H1 (cell line): ENCODE measurements at regions not wholly inside any gene's neighbourhood (a gene's known extent, or its start where the extent isn't known, plus 50 kb on each side); places are given as distances from the start of the nearest gene placed in this dataset.

ENCODE experiments used
- CTCF ChIA-PET: fragments of 300-600 bp; sonication (Branson Sonifier 250); formaldehyde crosslinking; loops from one replicate; lab custom pipeline; 2021; ENCODE audit not compliant: partially characterized antibody; lab: Charles Lee
- POLR2A ChIA-PET: fragments of 300-600 bp; sonication (Branson Sonifier 250); formaldehyde crosslinking; loops from one replicate; lab custom pipeline; 2021; ENCODE audit warnings: inconsistent platforms; ENCODE audit not compliant: partially characterized antibody; lab: Charles Lee
- DNase-seq, 2 experiments: peaks; one replicate each; pipeline versions ENCODE4 v3.0.0 to v3.0.0-alpha.2; 2010 to 2022; ENCODE audit warnings: low spot score in 2 of 2, low read depth in 1 of 2, mixed read lengths in 1 of 2
- FAIRE-seq: peaks from 2 replicates; lab custom pipeline; 2011; peaks lifted over from hg19 to GRCh38; lab: Jason Lieb, UNC
- H2AFZ ChIP-seq: 2 replicates; pipeline ENCODE4 v1.8.1; 2012; ENCODE audit warnings: low read length, inconsistent platforms
- H2AK5ac ChIP-seq: 2 replicates; pipeline ENCODE4 v1.6.1; 2013; ENCODE audit warnings: low read depth, low read length
- H2BK120ac ChIP-seq: replicated peaks from 2 replicates; pipeline ENCODE3; 2013; ENCODE audit warnings: low read depth, low read length, inconsistent platforms
- H2BK12ac ChIP-seq: 2 replicates; pipeline ENCODE4 v1.6.1; 2013; ENCODE audit warnings: low read depth, low read length
- H2BK15ac ChIP-seq: 2 replicates; pipeline ENCODE4 v1.6.1; 2013; ENCODE audit warnings: low read length
- H2BK20ac ChIP-seq: 2 replicates; pipeline ENCODE4 v1.6.1; 2013; ENCODE audit warnings: low read length
- H2BK5ac ChIP-seq: 2 replicates; pipeline ENCODE4 v1.6.1; 2013; ENCODE audit warnings: low read depth, low read length
- H3K14ac ChIP-seq: 2 replicates; pipeline ENCODE4 v1.6.1; 2013; ENCODE audit warnings: inconsistent platforms; ENCODE audit not compliant: insufficient read length
- H3K18ac ChIP-seq: 2 replicates; pipeline ENCODE4 v1.6.1; 2013; ENCODE audit warnings: low read length; ENCODE audit errors: extremely low read depth
- H3K23ac ChIP-seq: 2 replicates; pipeline ENCODE4 v1.6.1; 2013; ENCODE audit warnings: inconsistent platforms; ENCODE audit not compliant: insufficient read length
- H3K23me2 ChIP-seq: 2 replicates; pipeline ENCODE4 v1.6.1; 2013; ENCODE audit warnings: low read depth, low read length
- H3K27ac ChIP-seq: 2 replicates; pipeline ENCODE4 v1.6.1; 2011; ENCODE audit warnings: low read depth, low read length, inconsistent platforms
- H3K27me3 ChIP-seq, 4 experiments: replicated peaks in 1 of 4; 1 replicate in 1 of 4; 2 replicates in 3 of 4; pipeline versions ENCODE4 v1.6.1 to v1.8.1; 2011 to 2013; ENCODE audit warnings: low read length in 3 of 4, mild to moderate bottlenecking in 3 of 4, inconsistent platforms in 2 of 4, mixed read lengths in 2 of 4, moderate library complexity in 1 of 4; ENCODE audit not compliant: control insufficient read depth in 3 of 4, insufficient read depth in 3 of 4; ENCODE audit errors: extremely low read depth in 1 of 4
- H3K36me3 ChIP-seq, 4 experiments: 2 replicates each; pipeline versions ENCODE4 v1.6.1 to v1.8.1; 2011 to 2013; ENCODE audit warnings: mild to moderate bottlenecking in 4 of 4, low read length in 3 of 4, moderate library complexity in 2 of 4, control low read depth in 1 of 4, inconsistent platforms in 1 of 4; ENCODE audit not compliant: insufficient read depth in 4 of 4, control insufficient read depth in 2 of 4
- H3K4ac ChIP-seq: replicated peaks from 2 replicates; pipeline ENCODE3; 2013; ENCODE audit warnings: low read length, low read depth, mixed read lengths, inconsistent platforms; ENCODE audit not compliant: insufficient read length
- H3K4me1 ChIP-seq, 4 experiments: replicated peaks in 1 of 4; 1 replicate in 1 of 4; 2 replicates in 3 of 4; pipeline versions ENCODE4 v1.6.1 to v1.8.1; 2011 to 2013; ENCODE audit warnings: low read length in 3 of 4, inconsistent platforms in 2 of 4, mixed read lengths in 1 of 4; ENCODE audit not compliant: insufficient read depth in 4 of 4, control insufficient read depth in 3 of 4
- H3K4me2 ChIP-seq, 2 experiments: 2 replicates each; pipeline versions ENCODE4 v1.6.1 to v1.8.1; 2011 to 2013; ENCODE audit warnings: low read depth in 2 of 2, low read length in 2 of 2, control low read depth in 1 of 2, inconsistent platforms in 1 of 2, mild to moderate bottlenecking in 1 of 2; ENCODE audit not compliant: insufficient read depth in 1 of 2
- H3K4me3 ChIP-seq, 4 experiments: fragments of 200-600, 300-600 bp in 1 of 4; sonication (generic), shearing (Covaris generic), sonication (Bioruptor Twin) in 1 of 4; 2 replicates each; pipeline versions ENCODE4 v1.5.1 to v1.8.1; 2011 to 2016; ENCODE audit warnings: low read length in 4 of 4, low read depth in 3 of 4, control low read depth in 2 of 4, inconsistent platforms in 2 of 4, mild to moderate bottlenecking in 2 of 4, mixed read lengths in 1 of 4, moderate library complexity in 1 of 4; ENCODE audit not compliant: insufficient read depth in 2 of 4; ENCODE audit errors: extremely low read depth in 1 of 4
- H3K56ac ChIP-seq: replicated peaks from 2 replicates; pipeline ENCODE3; 2013; ENCODE audit warnings: low read depth, mild to moderate bottlenecking, mixed read lengths, low read length, inconsistent platforms; ENCODE audit not compliant: insufficient read length
- H3K79me1 ChIP-seq: 2 replicates; pipeline ENCODE4 v1.6.1; 2013; ENCODE audit warnings: low read depth, low read length, control low read depth
- H3K79me2 ChIP-seq, 2 experiments: 2 replicates each; pipeline versions ENCODE4 v1.6.1 to v1.8.1; 2012 to 2013; ENCODE audit warnings: low read length in 2 of 2, mild to moderate bottlenecking in 2 of 2, inconsistent platforms in 1 of 2; ENCODE audit not compliant: insufficient read depth in 2 of 2, control insufficient read depth in 1 of 2
- H3K9ac ChIP-seq, 4 experiments: replicated peaks in 1 of 4; 1 replicate in 1 of 4; 2 replicates in 3 of 4; pipeline versions ENCODE4 v1.6.1 to v1.8.1; 2011 to 2013; ENCODE audit warnings: low read depth in 3 of 4, low read length in 3 of 4, control low read depth in 2 of 4, mild to moderate bottlenecking in 2 of 4, moderate library complexity in 2 of 4, inconsistent platforms in 1 of 4; ENCODE audit errors: extremely low read depth in 1 of 4
- H3K9me3 ChIP-seq, 2 experiments: 2 replicates each; pipeline versions ENCODE4 v1.6.1 to v1.8.1; 2012 to 2013; ENCODE audit warnings: mild to moderate bottlenecking in 2 of 2, moderate library complexity in 2 of 2, control low read depth in 1 of 2, inconsistent platforms in 1 of 2, low read depth in 1 of 2, low read length in 1 of 2, mixed read lengths in 1 of 2; ENCODE audit not compliant: insufficient read depth in 2 of 2
- H4K20me1 ChIP-seq, 2 experiments: replicated peaks in 1 of 2; 2 replicates each; pipeline versions ENCODE3 to v1.8.1; 2011 to 2013; ENCODE audit warnings: inconsistent platforms in 2 of 2, low read length in 2 of 2, mild to moderate bottlenecking in 1 of 2; ENCODE audit not compliant: insufficient read depth in 2 of 2, control insufficient read depth in 1 of 2
- H4K5ac ChIP-seq: 2 replicates; pipeline ENCODE4 v1.6.1; 2013; ENCODE audit warnings: low read length, low read depth, mixed read lengths, inconsistent platforms; ENCODE audit not compliant: insufficient read length
- H4K8ac ChIP-seq: 2 replicates; pipeline ENCODE4 v1.8.0; 2013; ENCODE audit warnings: mild to moderate bottlenecking, moderate library complexity, low read length, inconsistent platforms; ENCODE audit not compliant: insufficient read depth; ENCODE audit errors: extremely low read depth
- H4K91ac ChIP-seq: replicated peaks from 2 replicates; pipeline ENCODE3; 2013; ENCODE audit warnings: low read length, mixed read lengths, inconsistent platforms; ENCODE audit not compliant: insufficient read length
- ATF2 ChIP-seq: IDR thresholded peaks from 2 replicates; pipeline ENCODE4 v1.6.1; 2012; ENCODE audit warnings: low read length, inconsistent platforms
- BCL11A ChIP-seq, 2 experiments: IDR thresholded peaks; one replicate each; pipeline ENCODE4 v1.6.1; 2011; ENCODE audit warnings: low read depth in 2 of 2, low read length in 2 of 2, mild to moderate bottlenecking in 2 of 2
- GABPA ChIP-seq: IDR thresholded peaks from 2 replicates; pipeline ENCODE4 v1.6.1; 2011; ENCODE audit warnings: mild to moderate bottlenecking, low read length, moderate library complexity, borderline replicate concordance; ENCODE audit not compliant: insufficient read depth
- KDM4A ChIP-seq: IDR thresholded peaks from one replicate; pipeline ENCODE4 v1.7.1; 2012; ENCODE audit warnings: low read depth, mild to moderate bottlenecking, moderate library complexity, low read length, inconsistent platforms; ENCODE audit not compliant: severe bottlenecking
- KDM5A ChIP-seq: fragments of 200-600 bp; IDR thresholded peaks from 2 replicates; pipeline ENCODE4 v1.7.1; 2012; ENCODE audit warnings: mild to moderate bottlenecking, low read length, inconsistent platforms, mixed read lengths
- MAFK ChIP-seq: IDR thresholded peaks from 2 replicates; pipeline ENCODE4 v1.6.1; 2012; ENCODE audit warnings: low read depth, mild to moderate bottlenecking, improper control_type of control experiment, low read length
- RAD21 ChIP-seq, 2 experiments: IDR thresholded peaks in 1 of 2; conservative IDR thresholded peaks in 1 of 2; 2 replicates each; pipeline ENCODE4 v1.6.1; 2011; ENCODE audit warnings: low read depth in 2 of 2, low read length in 2 of 2, improper control_type of control experiment in 1 of 2, inconsistent platforms in 1 of 2, mild to moderate bottlenecking in 1 of 2, moderate library complexity in 1 of 2
- SP2 ChIP-seq: IDR thresholded peaks from 2 replicates; pipeline ENCODE4 v1.6.1; 2012; ENCODE audit warnings: mild to moderate bottlenecking, low read length, inconsistent platforms
- SRF ChIP-seq: IDR thresholded peaks from 2 replicates; pipeline ENCODE4 v1.6.1; 2011; ENCODE audit warnings: mild to moderate bottlenecking, low read depth, low read length, moderate library complexity
- TAF7 ChIP-seq: optimal IDR thresholded peaks from 2 replicates; pipeline ENCODE3; 2011; ENCODE audit warnings: low read depth, mild to moderate bottlenecking, inconsistent platforms, low read length, moderate library complexity, borderline replicate concordance
- WGBS, 2 experiments: shearing (Covaris generic) in 1 of 2; methylation state at CpG; one replicate each; pipeline versions ENCODE4 v1.1.6 to v1.1.7; 2013 to 2015; ENCODE audit warnings: low lambda C conversion rate in 2 of 2, mixed read lengths in 2 of 2, inconsistent platforms in 1 of 2, low coverage in 1 of 2, missing lambda C conversion rate in 1 of 2; ENCODE audit not compliant: insufficient replicate concordance in 2 of 2, insufficient coverage in 1 of 2, insufficient read length in 1 of 2; ENCODE audit errors: extremely low coverage in 1 of 2, missing lambda C conversion rate in 1 of 2; 5-methylcytosine and 5-hydroxymethylcytosine counted together

- Histone ChIP-seq H2AFZ (no peak overlapping the region), H3K56ac (no peak overlapping the region), H3K18ac (no peak overlapping the region), H3K27me3 (no peaks in the 10 kb centered on the region), H2BK12ac (no peak overlapping the region), H4K20me1 (no peaks in the 10 kb centered on the region), H3K36me3 (no peaks in the 10 kb centered on the region), H3K79me2 (no peaks in the 10 kb centered on the region), H2BK20ac (no peak overlapping the region), H3K4me3 (no peak overlapping the region), H3K4ac (no peak overlapping the region), H2BK5ac (no peak overlapping the region), H3K27ac (no peak overlapping the region), H3K9me3 (no peaks in the 10 kb centered on the region), H4K5ac (no peak overlapping the region), H2BK120ac (no peak overlapping the region), H4K8ac (no peak overlapping the region), H2BK15ac (no peak overlapping the region), H3K9ac (no peak overlapping the region), H3K14ac (no peak overlapping the region), H4K91ac (no peak overlapping the region), H3K79me1 (no peaks in the 10 kb centered on the region), H2AK5ac (no peak overlapping the region), H3K4me2 (no peak overlapping the region), H3K23ac (no peak overlapping the region), H3K4me1 (no peaks in the 10 kb centered on the region), H3K23me2 (no peaks in the 10 kb centered on the region; the same call in 1 of the 2 replicates)
- WGBS, 2 experiments, result 86% methylated on average over 2 of the region's 2 CpGs; no CpG with 5 or more reads in 1 of the 2 experiments
- DNase-seq, result no peak
- ChIA-PET POLR2A (no interaction called here), CTCF (interaction anchor here (0.7 to 1.9 kb wide), 5 partner anchors 26 to 212 kb away, joined by 3 to 10 read pairs (median 4); no protein-coding TSS in a partner anchor)
- no peak for FAIRE-seq
- TF ChIP-seq GABPA, result no peak
- TF ChIP-seq ATF2, result no peak
- no peak for TF ChIP-seq MAFK
- no peak for TF ChIP-seq KDM5A
- TF ChIP-seq SP2, result no peak
- no peak for TF ChIP-seq KDM4A
- TF ChIP-seq RAD21 (IDR thresholded peaks at IDR 0.05 in 1 of 2, conservative IDR thresholded peaks at IDR 0.05 in 1 of 2; ENCODE audit: low read depth in 2 of 2, low read length in 2 of 2), result no peak
- no peak for TF ChIP-seq TAF7
- TF ChIP-seq SRF, result no peak
- TF ChIP-seq BCL11A (IDR thresholded peaks at IDR 0.05; ENCODE audit: low read depth in 2 of 2, low read length in 2 of 2), result no peak
Measured at GRCh38 chr1:183711165-183711682, 58.1 kb upstream of the APOBEC4 start.
